HG02973 (cell line): ENCODE measurements at regions not wholly inside any gene's neighbourhood (a gene's known extent, or its start where the extent isn't known, plus 50 kb on each side); places are given as distances from the start of the nearest gene placed in this dataset.

Experiments used
- ATAC-seq: cut with Tn5 transposase; IDR thresholded peaks from one replicate; pipeline ENCODE4 v1.9.1; 2021; ENCODE audit warnings: moderate library complexity; ENCODE audit not compliant: unreplicated experiment

- no peak for ATAC-seq
These were observed 516.1 kb downstream of the ZIC1 start for GRCh38 chr3:147925272-147925671.

GRCh38 chr3:147930232-147930807 lies 521.2 kb downstream of the ZIC1 start:
- ATAC-seq, result no peak

- no peak for ATAC-seq
These were observed 525.5 kb downstream of the ZIC1 start for GRCh38 chr3:147934451-147935180.

- ATAC-seq, result no peak
These were observed 528.2 kb downstream of the ZIC1 start for GRCh38 chr3:147937341-147937740.

- ATAC-seq, result no peak
These were observed 528.7 kb downstream of the ZIC1 start for GRCh38 chr3:147937891-147938290.

- no peak for ATAC-seq
These were observed 530.3 kb downstream of the ZIC1 start for GRCh38 chr3:147939425-147939824.

- ATAC-seq, result no peak
These were observed 530.7 kb downstream of the ZIC1 start for GRCh38 chr3:147939839-147940238.

- no peak for ATAC-seq
These were observed 531.4 kb downstream of the ZIC1 start for GRCh38 chr3:147940405-147941193.

- no peak for ATAC-seq
These were observed 532.8 kb downstream of the ZIC1 start for GRCh38 chr3:147941969-147942368.

- ATAC-seq, result no peak
These were observed 534.2 kb downstream of the ZIC1 start for GRCh38 chr3:147943265-147943945.

- ATAC-seq, result peak; percentile 59
These were observed 536.9 kb downstream of the ZIC1 start for GRCh38 chr3:147945968-147946519.

GRCh38 chr3:147956615-147957014 lies 547.5 kb downstream of the ZIC1 start:
- ATAC-seq, result no peak

GRCh38 chr3:147958754-147959153 lies 549.6 kb downstream of the ZIC1 start:
- no peak for ATAC-seq

- ATAC-seq, result no peak
These were observed 551.6 kb downstream of the ZIC1 start for GRCh38 chr3:147960786-147961185.

GRCh38 chr3:147962408-147963164 lies 553.4 kb downstream of the ZIC1 start:
- ATAC-seq, result no peak

GRCh38 chr3:147963711-147964110 lies 554.5 kb downstream of the ZIC1 start:
- ATAC-seq, result no peak

GRCh38 chr3:147975165-147975564 lies 566.0 kb downstream of the ZIC1 start:
- ATAC-seq, result no peak

GRCh38 chr3:147977001-147977400 lies 567.8 kb downstream of the ZIC1 start:
- no peak for ATAC-seq

GRCh38 chr3:147987549-147987948 lies 578.4 kb downstream of the ZIC1 start:
- ATAC-seq, result no peak

- no peak for ATAC-seq
These were observed 580.2 kb downstream of the ZIC1 start for GRCh38 chr3:147989344-147989743.
